ENCODE measurements at regions not wholly inside any gene's neighbourhood (a gene's known extent, or its start where the extent isn't known, plus 50 kb on each side); places are given as distances from the start of the nearest gene placed in this dataset.

DNA sequence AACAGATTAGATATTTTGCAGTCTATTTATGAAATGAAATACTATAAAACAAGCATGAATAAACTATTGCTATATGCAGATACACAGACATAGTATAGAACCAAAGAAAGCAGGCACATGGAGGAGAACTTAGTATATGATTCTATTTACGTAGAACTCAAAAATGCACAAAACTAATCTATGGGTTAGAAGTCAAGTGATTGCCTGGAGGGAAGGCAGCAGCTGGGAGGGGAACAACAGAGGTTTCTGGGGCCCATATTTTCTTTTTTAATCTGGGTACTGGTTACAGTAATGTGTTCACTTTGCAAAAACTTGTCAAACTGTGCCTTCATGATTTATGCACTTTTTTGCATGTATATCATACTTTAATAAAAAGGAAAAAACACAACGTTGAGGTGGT is 202.0 kb downstream of the BCAT1 start:
- TF ChIP-seq, protein P1, sequence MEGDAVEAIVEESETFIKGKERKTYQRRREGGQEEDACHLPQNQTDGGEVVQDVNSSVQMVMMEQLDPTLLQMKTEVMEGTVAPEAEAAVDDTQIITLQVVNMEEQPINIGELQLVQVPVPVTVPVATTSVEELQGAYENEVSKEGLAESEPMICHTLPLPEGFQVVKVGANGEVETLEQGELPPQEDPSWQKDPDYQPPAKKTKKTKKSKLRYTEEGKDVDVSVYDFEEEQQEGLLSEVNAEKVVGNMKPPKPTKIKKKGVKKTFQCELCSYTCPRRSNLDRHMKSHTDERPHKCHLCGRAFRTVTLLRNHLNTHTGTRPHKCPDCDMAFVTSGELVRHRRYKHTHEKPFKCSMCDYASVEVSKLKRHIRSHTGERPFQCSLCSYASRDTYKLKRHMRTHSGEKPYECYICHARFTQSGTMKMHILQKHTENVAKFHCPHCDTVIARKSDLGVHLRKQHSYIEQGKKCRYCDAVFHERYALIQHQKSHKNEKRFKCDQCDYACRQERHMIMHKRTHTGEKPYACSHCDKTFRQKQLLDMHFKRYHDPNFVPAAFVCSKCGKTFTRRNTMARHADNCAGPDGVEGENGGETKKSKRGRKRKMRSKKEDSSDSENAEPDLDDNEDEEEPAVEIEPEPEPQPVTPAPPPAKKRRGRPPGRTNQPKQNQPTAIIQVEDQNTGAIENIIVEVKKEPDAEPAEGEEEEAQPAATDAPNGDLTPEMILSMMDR (IDR thresholded peaks at IDR 0.05 in 8 of 11, conservative IDR thresholded peaks at IDR 0.05 in 3 of 11): no peak
- TF ChIP-seq POLR2A (IDR thresholded peaks at IDR 0.05): no peak

All from spleen (tissue), 7 donors.